ENCODE measurements at regions not wholly inside any gene's neighbourhood (a gene's known extent, or its start where the extent isn't known, plus 50 kb on each side); places are given as distances from the start of the nearest gene placed in this dataset.

- no peak overlapping the region for H3K4me3 Mint-ChIP-seq
- Histone ChIP-seq H3K36me3 (replicated peaks in 1 of 2; ENCODE audit: control extremely low read depth in 1 of 2, control insufficient read depth in 1 of 2, extremely low read depth in 1 of 2, insufficient read depth in 2 of 2, low read length in 1 of 2) (no peaks in the 10 kb centered on the region), H3K27me3 (replicated peaks in 1 of 4; ENCODE audit: control extremely low read depth in 1 of 4, control insufficient read depth in 3 of 4, insufficient read depth in 4 of 4, low read length in 3 of 4) (no peaks in the 10 kb centered on the region), H4K20me1 (ENCODE audit: control insufficient read depth, insufficient read depth, low read length, poor library complexity, severe bottlenecking) (no peaks in the 10 kb centered on the region), H3K9ac (ENCODE audit: low read length) (no peak overlapping the region), H3K27ac (ENCODE audit: low read length in 2 of 2) (no peak overlapping the region), H3K9me3 (ENCODE audit: control extremely low read depth in 1 of 3, control insufficient read depth in 2 of 3, insufficient read depth in 1 of 3, low read length in 2 of 3) (no peaks in the 10 kb centered on the region), H2AFZ (ENCODE audit: insufficient read depth, low read depth, low read length, poor library complexity, severe bottlenecking) (no peak overlapping the region), H3K79me2 (ENCODE audit: control insufficient read depth, insufficient read depth, low read length) (no peaks in the 10 kb centered on the region), H3K4me1 (ENCODE audit: control insufficient read depth in 2 of 2, insufficient read depth in 2 of 2, low read length in 2 of 2) (no peaks in the 10 kb centered on the region), H3K4me2 (replicated peaks; ENCODE audit: low read depth, low read length, poor library complexity, severe bottlenecking) (no peak overlapping the region), H3K4me3 (ENCODE audit: control extremely low read depth in 1 of 5, extremely low read depth in 1 of 5, insufficient read depth in 1 of 5, low read depth in 2 of 5, low read length in 4 of 5) (no peak overlapping the region)
- TF ChIP-seq CTCF (IDR thresholded peaks at IDR 0.05), result no peak
- H3K27ac Mint-ChIP-seq, result no peak overlapping the region
- intact Hi-C loops (cut with micrococcal nuclease), result no loop called here
- peaks cover 2% of the 10 kb centered on the region for H3K9me3 Mint-ChIP-seq (ENCODE audit: insufficient read depth)
- H3K4me1 Mint-ChIP-seq, result no peaks in the 10 kb centered on the region
- no peak for ATAC-seq (ENCODE audit: low read depth)
- H3K27me3 Mint-ChIP-seq, result no peaks in the 10 kb centered on the region
- POLR2A ChIA-PET, result no interaction called here
- no CpG with 5 or more reads among the region's 1 CpG for WGBS (ENCODE audit: insufficient coverage)
- CTCF ChIA-PET, result no interaction called here
- no peak for DNase-seq
These were observed 276.8 kb upstream of the CNTNAP2 start for GRCh38 chr7:145839814-145840213.

- Mint-ChIP-seq H3K9me3 (ENCODE audit: insufficient read depth) (no peaks in the 10 kb centered on the region), H3K27ac (no peak overlapping the region), H3K4me3 (no peak overlapping the region), H3K27me3 (no peaks in the 10 kb centered on the region), H3K4me1 (no peaks in the 10 kb centered on the region)
- H3K27ac ChIP-seq (ENCODE audit: low read length in 2 of 2), result no peak overlapping the region
- ChIA-PET CTCF (no interaction called here), POLR2A (no interaction called here)
- no peaks in the 10 kb centered on the region for H3K4me1 ChIP-seq (ENCODE audit: control insufficient read depth in 2 of 2, insufficient read depth in 2 of 2, low read length in 2 of 2)
- TF ChIP-seq CTCF (IDR thresholded peaks at IDR 0.05) (no peak), EZH2 (IDR thresholded peaks at IDR 0.05; ENCODE audit: borderline replicate concordance, insufficient read depth, low read depth, low read length, poor library complexity, severe bottlenecking) (no peak)
- DNase-seq (no peak), ATAC-seq (ENCODE audit: low read depth) (no peak)
- 71% methylated on average over 1 of the region's 4 CpGs for WGBS (ENCODE audit: insufficient coverage)
- no peaks in the 10 kb centered on the region for H3K36me3 ChIP-seq (replicated peaks in 1 of 2; ENCODE audit: control extremely low read depth in 1 of 2, control insufficient read depth in 1 of 2, extremely low read depth in 1 of 2, insufficient read depth in 2 of 2, low read length in 1 of 2)
- no peak overlapping the region for H2AFZ ChIP-seq (ENCODE audit: insufficient read depth, low read depth, low read length, poor library complexity, severe bottlenecking)
- peaks cover 0 to 3% (median 0%) of the 10 kb centered on the region in 3 donors for H3K9me3 ChIP-seq (ENCODE audit: control extremely low read depth in 1 of 3, control insufficient read depth in 2 of 3, insufficient read depth in 1 of 3, low read length in 2 of 3)
- intact Hi-C loops (cut with micrococcal nuclease), result no loop called here
- H3K9ac ChIP-seq (ENCODE audit: low read length), result no peak overlapping the region
- H4K20me1 ChIP-seq (ENCODE audit: control insufficient read depth, insufficient read depth, low read length, poor library complexity, severe bottlenecking), result no peaks in the 10 kb centered on the region
- no peak overlapping the region for H3K4me2 ChIP-seq (replicated peaks; ENCODE audit: low read depth, low read length, poor library complexity, severe bottlenecking)
- H3K4me3 ChIP-seq (ENCODE audit: control extremely low read depth in 1 of 5, extremely low read depth in 1 of 5, insufficient read depth in 1 of 5, low read depth in 2 of 5, low read length in 4 of 5), result no peak overlapping the region
- no peaks in the 10 kb centered on the region for H3K79me2 ChIP-seq (ENCODE audit: control insufficient read depth, insufficient read depth, low read length)
- no peaks in the 10 kb centered on the region for H3K27me3 ChIP-seq (replicated peaks in 1 of 4; ENCODE audit: control extremely low read depth in 1 of 4, control insufficient read depth in 3 of 4, insufficient read depth in 4 of 4, low read length in 3 of 4)
These were observed 284.9 kb upstream of the CNTNAP2 start for GRCh38 chr7:145831616-145832206.
